ENCODE measurements at regions not wholly inside any gene's neighbourhood (a gene's known extent, or its start where the extent isn't known, plus 50 kb on each side); places are given as distances from the start of the nearest gene placed in this dataset.

DNA sequence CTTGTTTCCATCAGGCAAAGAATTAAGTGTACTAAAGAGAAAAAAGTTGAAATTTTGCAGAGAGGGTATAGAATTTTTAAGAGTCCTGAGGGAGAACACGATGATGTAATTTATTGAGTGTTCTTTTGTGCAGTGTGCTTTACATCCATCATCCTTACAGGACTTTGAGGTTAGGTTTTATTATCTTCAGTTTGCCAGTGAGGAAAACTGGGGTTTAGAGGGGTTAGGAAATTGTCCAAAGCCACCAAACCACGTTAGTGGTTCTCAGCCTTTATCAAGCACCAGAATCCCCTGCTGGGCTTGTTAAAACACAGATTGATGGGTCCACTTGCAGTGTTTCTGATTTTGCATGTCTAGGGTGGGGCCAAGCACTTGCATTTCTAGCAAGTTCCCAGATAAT lies 277.5 kb downstream of the KCNS3 start:
- TF ChIP-seq CTCF (IDR thresholded peaks at IDR 0.05; ENCODE audit: extremely low read depth in 1 of 2, insufficient read depth in 1 of 2, low read depth in 1 of 2, low read length in 2 of 2) (no peak), POLR2A (IDR thresholded peaks at IDR 0.05; ENCODE audit: low read depth, low read length) (no peak), POLR2AphosphoS5 (IDR thresholded peaks at IDR 0.05; ENCODE audit: insufficient read depth, low read depth, low read length) (no peak), EZH2 (IDR thresholded peaks at IDR 0.05; ENCODE audit: borderline replicate concordance, low read depth, low read length, severe bottlenecking) (no peak), MYC (IDR thresholded peaks at IDR 0.05; ENCODE audit: low read depth, low read length) (no peak), JUN (IDR thresholded peaks at IDR 0.05; ENCODE audit: borderline replicate concordance, insufficient read depth, insufficient read length, low read depth) (no peak), FOS (IDR thresholded peaks at IDR 0.05; ENCODE audit: borderline replicate concordance, insufficient read depth, low read length) (no peak), GATA2 (IDR thresholded peaks at IDR 0.05; ENCODE audit: insufficient read depth, insufficient read length, low read depth, low read length) (no peak)
- TF ChIP-seq, protein P1, sequence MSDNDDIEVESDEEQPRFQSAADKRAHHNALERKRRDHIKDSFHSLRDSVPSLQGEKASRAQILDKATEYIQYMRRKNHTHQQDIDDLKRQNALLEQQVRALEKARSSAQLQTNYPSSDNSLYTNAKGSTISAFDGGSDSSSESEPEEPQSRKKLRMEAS (IDR thresholded peaks at IDR 0.05; ENCODE audit: insufficient read depth, insufficient read length) = no peak

Data from endothelial cell of umbilical vein (primary cell).